IMR-90 (cell line): ENCODE measurements at regions not wholly inside any gene's neighbourhood (a gene's known extent, or its start where the extent isn't known, plus 50 kb on each side); places are given as distances from the start of the nearest gene placed in this dataset.

Source experiments
- ATAC-seq: fragments of 200-7000 bp; cut with Tn5 transposase; 2 replicates; pipeline ENCODE4 v1.9.1; 2020; ENCODE audit warnings: low read depth, mild to moderate bottlenecking, moderate library complexity
- BruUV-seq: library from RNA; stranded (reverse); fragments of 400-500 nt; replicated peaks from 2 replicates; lab custom pipeline; 2021; lab: Mats Ljungman, UMichigan
- CTCF ChIA-PET: fragments of 300-600 bp; formaldehyde crosslinking; extraction: SDS; loops from one replicate; lab custom pipeline; 2021; ENCODE audit warnings: antibody characterized with exemption; lab: Yijun Ruan, JAX
- POLR2A ChIA-PET: fragments of 300-600 bp; sonication (Branson Sonifier 250); formaldehyde crosslinking; loops from one replicate; lab custom pipeline; 2022; ENCODE audit warnings: antibody characterized with exemption; ENCODE audit not compliant: unreplicated experiment; lab: Charles Lee
- DNase-seq: peaks from one replicate; pipeline ENCODE4 v3.0.0; 2013
- H2AFZ ChIP-seq: replicated peaks from 2 replicates; pipeline ENCODE3; 2013; ENCODE audit warnings: low read length, mild to moderate bottlenecking; ENCODE audit not compliant: poor library complexity
- H2AK5ac ChIP-seq: 2 replicates; pipeline ENCODE4 v1.6.1; 2013; ENCODE audit warnings: low read depth, low read length, inconsistent platforms
- H2AK9ac ChIP-seq: replicated peaks from 2 replicates; pipeline ENCODE3; 2013; ENCODE audit warnings: mild to moderate bottlenecking, low read depth, low read length, moderate library complexity; ENCODE audit not compliant: poor library complexity
- H2BK120ac ChIP-seq: 2 replicates; pipeline ENCODE4 v1.6.1; 2013; ENCODE audit warnings: low read depth, low read length, inconsistent platforms
- H2BK15ac ChIP-seq: 3 replicates; pipeline ENCODE4 v1.6.1; 2013; ENCODE audit warnings: low read depth, low read length, inconsistent platforms
- H2BK20ac ChIP-seq: 2 replicates; pipeline ENCODE4 v1.6.1; 2013; ENCODE audit warnings: low read depth, mild to moderate bottlenecking, inconsistent platforms, low read length, moderate library complexity
- H2BK5ac ChIP-seq: 2 replicates; pipeline ENCODE4 v1.6.1; 2013; ENCODE audit warnings: mild to moderate bottlenecking, low read depth, low read length, inconsistent platforms; ENCODE audit not compliant: poor library complexity, severe bottlenecking
- H3K14ac ChIP-seq: replicated peaks from 2 replicates; pipeline ENCODE4 v1.6.1; 2013; ENCODE audit warnings: low read depth, low read length, inconsistent platforms
- H3K18ac ChIP-seq: 2 replicates; pipeline ENCODE4 v1.6.1; 2013; ENCODE audit warnings: low read depth, low read length, control low read depth
- H3K23ac ChIP-seq: 2 replicates; pipeline ENCODE4 v1.6.1; 2013; ENCODE audit warnings: low read depth, low read length, inconsistent platforms
- H3K27ac ChIP-seq: 2 replicates; pipeline ENCODE4 v1.5.1; 2013; ENCODE audit warnings: mild to moderate bottlenecking, control low read depth, low read length; ENCODE audit not compliant: insufficient read depth
- H3K27me3 ChIP-seq: 2 replicates; pipeline ENCODE4 v1.6.1; 2013; ENCODE audit warnings: low read length; ENCODE audit not compliant: control insufficient read depth, insufficient read depth
- H3K36me3 ChIP-seq: 2 replicates; pipeline ENCODE4 v1.6.1; 2013; ENCODE audit warnings: low read length, mixed read lengths; ENCODE audit not compliant: control insufficient read depth, insufficient read depth
- H3K4ac ChIP-seq: 2 replicates; pipeline ENCODE4 v1.6.1; 2013; ENCODE audit warnings: low read depth, low read length, inconsistent platforms
- H3K4me1 ChIP-seq: 2 replicates; pipeline ENCODE4 v1.6.1; 2013; ENCODE audit warnings: low read length, mixed read lengths; ENCODE audit not compliant: control insufficient read depth, insufficient read depth
- H3K4me2 ChIP-seq: 2 replicates; pipeline ENCODE4 v1.6.1; 2013; ENCODE audit warnings: low read depth, mild to moderate bottlenecking, control low read depth, low read length, moderate library complexity
- H3K4me3 ChIP-seq: 2 replicates; pipeline ENCODE4 v1.5.1; 2013; ENCODE audit warnings: low read depth, mild to moderate bottlenecking, control low read depth, low read length, moderate library complexity; ENCODE audit not compliant: insufficient read depth
- H3K56ac ChIP-seq: 2 replicates; pipeline ENCODE4 v1.6.1; 2013; ENCODE audit warnings: low read length, inconsistent platforms; ENCODE audit not compliant: insufficient read depth; ENCODE audit errors: extremely low read depth
- H3K79me1 ChIP-seq, 2 experiments: 2 replicates each; pipeline ENCODE4 v1.6.1; 2013; ENCODE audit warnings: low read length in 2 of 2, inconsistent platforms in 1 of 2, low read depth in 1 of 2
- H3K9ac ChIP-seq: 2 replicates; pipeline ENCODE4 v1.6.1; 2013; ENCODE audit warnings: low read depth, low read length, control low read depth
- H3K9me1 ChIP-seq: 2 replicates; pipeline ENCODE4 v1.6.1; 2013; ENCODE audit warnings: low read length, inconsistent platforms; ENCODE audit not compliant: insufficient read depth
- H3K9me3 ChIP-seq: 2 replicates; pipeline ENCODE4 v1.6.1; 2013; ENCODE audit warnings: low read length; ENCODE audit not compliant: control insufficient read depth, insufficient read depth
- H4K20me1 ChIP-seq: 2 replicates; pipeline ENCODE4 v1.6.1; 2013; ENCODE audit warnings: low read length, inconsistent platforms; ENCODE audit not compliant: insufficient read depth
- H4K5ac ChIP-seq: 2 replicates; pipeline ENCODE4 v1.6.1; 2013; ENCODE audit warnings: mild to moderate bottlenecking, low read depth, low read length, control low read depth
- H4K8ac ChIP-seq, 2 experiments: 2 replicates each; pipeline ENCODE4 v1.6.1; 2013; ENCODE audit warnings: low read depth in 2 of 2, low read length in 2 of 2, control low read depth in 1 of 2, inconsistent platforms in 1 of 2
- H4K91ac ChIP-seq: 2 replicates; pipeline ENCODE4 v1.6.1; 2013; ENCODE audit warnings: low read depth, low read length, inconsistent platforms; ENCODE audit not compliant: insufficient read depth
- BHLHE40 ChIP-seq: fragments of 150-350 bp; IDR thresholded peaks from 2 replicates; pipeline ENCODE4 v1.6.1; 2016; ENCODE audit warnings: mild to moderate bottlenecking, low read depth, low read length
- CEBPB ChIP-seq: IDR thresholded peaks from 2 replicates; pipeline ENCODE4 v1.6.1; 2012; ENCODE audit warnings: low read depth, low read length, improper control_type of control experiment
- CHD1 ChIP-seq: IDR thresholded peaks from 2 replicates; pipeline ENCODE4 v1.6.1; 2012; ENCODE audit warnings: low read depth, low read length, improper control_type of control experiment
- FOS ChIP-seq: fragments of 150-350 bp; IDR thresholded peaks from 2 replicates; pipeline ENCODE4 v1.6.1; 2016; ENCODE audit warnings: low read depth, low read length
- MAFK ChIP-seq: IDR thresholded peaks from 2 replicates; pipeline ENCODE4 v1.6.1; 2012; ENCODE audit warnings: low read depth, low read length, improper control_type of control experiment
- MAZ ChIP-seq: IDR thresholded peaks from 2 replicates; pipeline ENCODE4 v1.6.1; 2012; ENCODE audit warnings: low read depth, mild to moderate bottlenecking, low read length, improper control_type of control experiment, moderate library complexity, borderline replicate concordance
- MXI1 ChIP-seq: IDR thresholded peaks from 2 replicates; pipeline ENCODE4 v1.6.1; 2012; ENCODE audit warnings: low read depth, mild to moderate bottlenecking, low read length, moderate library complexity, borderline replicate concordance
- NFE2L2 ChIP-seq: fragments of 150-350 bp; IDR thresholded peaks from 2 replicates; pipeline ENCODE4 v1.6.1; 2016; ENCODE audit warnings: low read depth, mild to moderate bottlenecking, low read length
- POLR2A ChIP-seq: IDR thresholded peaks from 2 replicates; pipeline ENCODE4 v1.6.1; 2012; ENCODE audit warnings: mild to moderate bottlenecking, low read depth, low read length
- RAD21 ChIP-seq: IDR thresholded peaks from 2 replicates; pipeline ENCODE4 v1.6.1; 2012; ENCODE audit warnings: low read length, improper control_type of control experiment
- RCOR1 ChIP-seq: IDR thresholded peaks from 2 replicates; pipeline ENCODE4 v1.6.1; 2012; ENCODE audit warnings: mild to moderate bottlenecking, low read length, improper control_type of control experiment; ENCODE audit not compliant: insufficient replicate concordance
- RFX5 ChIP-seq: IDR thresholded peaks from 2 replicates; pipeline ENCODE4 v1.8.0; 2012; ENCODE audit warnings: low read depth, mild to moderate bottlenecking, low read length, moderate library complexity
- SMC3 ChIP-seq: fragments of 150-350 bp; IDR thresholded peaks from 2 replicates; pipeline ENCODE4 v1.6.1; 2016; ENCODE audit warnings: low read depth, mild to moderate bottlenecking, antibody characterized with exemption, low read length, moderate library complexity
- WGBS, 2 experiments: methylation state at CpG; one replicate each; pipeline versions ENCODE4 v1.1.5 to v1.1.7; 2013; ENCODE audit warnings: missing lambda C conversion rate in 2 of 2; ENCODE audit not compliant: insufficient read length in 1 of 2; ENCODE audit errors: extremely low coverage in 2 of 2; 5-methylcytosine and 5-hydroxymethylcytosine counted together
- dilution Hi-C: fragments of 300-500 bp; cut with HindIII; formaldehyde crosslinking; loops from one replicate; pipeline ENCODE4 v1.14.3; 2018; ENCODE audit warnings: low sequenced_read_pairs; ENCODE audit not compliant: unreplicated experiment
- in situ Hi-C: fragments of 300-500 bp; cut with MboI; formaldehyde crosslinking; loops from 3 replicates; pipeline ENCODE4 v1.14.3; 2019; ENCODE audit warnings: low sequenced_read_pairs, inconsistent platforms, mixed read lengths
- intact Hi-C: fragments of 100-400 bp; cut with micrococcal nuclease; formaldehyde crosslinking; loops from 2 replicates; pipeline ENCODE4 v1.10.0; 2022
- TF ChIP-seq, protein P1 (sequence below): fragments of 150-350 bp; IDR thresholded peaks from 2 replicates; pipeline ENCODE4 v1.6.1; 2017; ENCODE audit warnings: mild to moderate bottlenecking, antibody characterized with exemption, low read length, low read depth
- TF ChIP-seq, protein P2 (sequence below): fragments of 150-350 bp; IDR thresholded peaks from 2 replicates; pipeline ENCODE4 v1.6.1; 2016; ENCODE audit warnings: low read depth, mild to moderate bottlenecking, low read length, moderate library complexity, borderline replicate concordance
- TF ChIP-seq, protein P3 (sequence below): conservative IDR thresholded peaks from 2 replicates; pipeline ENCODE4 v1.5.1; 2012; ENCODE audit warnings: mild to moderate bottlenecking, low read depth, low read length, improper control_type of control experiment

DNA sequence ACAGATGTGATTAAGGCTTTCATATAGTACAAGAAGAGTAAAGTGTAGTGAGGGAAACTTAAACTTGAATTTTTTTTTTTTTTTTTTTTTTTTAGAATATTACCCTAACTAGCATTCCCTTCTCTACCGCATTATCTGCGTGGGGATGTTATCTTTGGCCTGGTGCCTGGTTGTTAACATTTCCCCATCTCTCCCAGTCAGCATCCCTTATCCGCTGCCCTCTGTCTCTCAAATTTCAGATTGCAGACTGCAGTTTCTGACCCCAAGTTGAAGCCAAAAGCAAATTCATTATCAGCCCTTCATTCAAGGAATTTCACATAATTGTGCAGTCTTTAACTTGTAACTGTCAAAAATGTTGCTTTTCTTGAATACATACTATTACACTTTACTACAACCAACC is 353.0 kb downstream of the PLOD2 start:
- H3K27ac ChIP-seq, result no peak overlapping the region
- dilution Hi-C loops, result no loop called here

More for the DNA sequence above, 353.0 kb downstream of the PLOD2 start:
- Histone ChIP-seq H2AK9ac (no peak overlapping the region), H3K4me3 (no peak overlapping the region), H2AK5ac (no peak overlapping the region), H3K18ac (no peak overlapping the region), H2BK20ac (no peak overlapping the region), H3K9me1 (no peaks in the 10 kb centered on the region), H4K8ac (no peak overlapping the region), H3K79me1 (no peaks in the 10 kb centered on the region), H3K4me2 (no peak overlapping the region), H4K5ac (no peak overlapping the region), H2BK5ac (no peak overlapping the region), H3K27me3 (no peaks in the 10 kb centered on the region), H3K9me3 (no peaks in the 10 kb centered on the region), H3K36me3 (no peaks in the 10 kb centered on the region), H3K56ac (no peak overlapping the region), H2AFZ (no peak overlapping the region), H3K23ac (no peak overlapping the region), H4K91ac (no peak overlapping the region), H3K14ac (no peak overlapping the region), H3K4me1 (no peaks in the 10 kb centered on the region), H2BK15ac (no peak overlapping the region), H4K20me1 (no peaks in the 10 kb centered on the region), H3K4ac (no peak overlapping the region), H2BK120ac (no peak overlapping the region), H3K9ac (no peak overlapping the region)
- intact Hi-C loops (no loop called here), in situ Hi-C loops (no loop called here)
- DNase-seq (peak; percentile 6), ATAC-seq (no peak)
- no peak for TF ChIP-seq MAFK
- no peak for TF ChIP-seq FOS
- TF ChIP-seq MXI1, result no peak
- TF ChIP-seq RFX5, result no peak
- TF ChIP-seq CHD1, result no peak
- TF ChIP-seq, protein P1, sequence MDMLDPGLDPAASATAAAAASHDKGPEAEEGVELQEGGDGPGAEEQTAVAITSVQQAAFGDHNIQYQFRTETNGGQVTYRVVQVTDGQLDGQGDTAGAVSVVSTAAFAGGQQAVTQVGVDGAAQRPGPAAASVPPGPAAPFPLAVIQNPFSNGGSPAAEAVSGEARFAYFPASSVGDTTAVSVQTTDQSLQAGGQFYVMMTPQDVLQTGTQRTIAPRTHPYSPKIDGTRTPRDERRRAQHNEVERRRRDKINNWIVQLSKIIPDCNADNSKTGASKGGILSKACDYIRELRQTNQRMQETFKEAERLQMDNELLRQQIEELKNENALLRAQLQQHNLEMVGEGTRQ, result no peak
- TF ChIP-seq, protein P2, sequence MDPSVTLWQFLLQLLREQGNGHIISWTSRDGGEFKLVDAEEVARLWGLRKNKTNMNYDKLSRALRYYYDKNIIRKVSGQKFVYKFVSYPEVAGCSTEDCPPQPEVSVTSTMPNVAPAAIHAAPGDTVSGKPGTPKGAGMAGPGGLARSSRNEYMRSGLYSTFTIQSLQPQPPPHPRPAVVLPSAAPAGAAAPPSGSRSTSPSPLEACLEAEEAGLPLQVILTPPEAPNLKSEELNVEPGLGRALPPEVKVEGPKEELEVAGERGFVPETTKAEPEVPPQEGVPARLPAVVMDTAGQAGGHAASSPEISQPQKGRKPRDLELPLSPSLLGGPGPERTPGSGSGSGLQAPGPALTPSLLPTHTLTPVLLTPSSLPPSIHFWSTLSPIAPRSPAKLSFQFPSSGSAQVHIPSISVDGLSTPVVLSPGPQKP, result no peak
- TF ChIP-seq SMC3, result no peak
- no peak for TF ChIP-seq NFE2L2
- TF ChIP-seq POLR2A, result no peak
- TF ChIP-seq, protein P3, sequence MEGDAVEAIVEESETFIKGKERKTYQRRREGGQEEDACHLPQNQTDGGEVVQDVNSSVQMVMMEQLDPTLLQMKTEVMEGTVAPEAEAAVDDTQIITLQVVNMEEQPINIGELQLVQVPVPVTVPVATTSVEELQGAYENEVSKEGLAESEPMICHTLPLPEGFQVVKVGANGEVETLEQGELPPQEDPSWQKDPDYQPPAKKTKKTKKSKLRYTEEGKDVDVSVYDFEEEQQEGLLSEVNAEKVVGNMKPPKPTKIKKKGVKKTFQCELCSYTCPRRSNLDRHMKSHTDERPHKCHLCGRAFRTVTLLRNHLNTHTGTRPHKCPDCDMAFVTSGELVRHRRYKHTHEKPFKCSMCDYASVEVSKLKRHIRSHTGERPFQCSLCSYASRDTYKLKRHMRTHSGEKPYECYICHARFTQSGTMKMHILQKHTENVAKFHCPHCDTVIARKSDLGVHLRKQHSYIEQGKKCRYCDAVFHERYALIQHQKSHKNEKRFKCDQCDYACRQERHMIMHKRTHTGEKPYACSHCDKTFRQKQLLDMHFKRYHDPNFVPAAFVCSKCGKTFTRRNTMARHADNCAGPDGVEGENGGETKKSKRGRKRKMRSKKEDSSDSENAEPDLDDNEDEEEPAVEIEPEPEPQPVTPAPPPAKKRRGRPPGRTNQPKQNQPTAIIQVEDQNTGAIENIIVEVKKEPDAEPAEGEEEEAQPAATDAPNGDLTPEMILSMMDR, result no peak
- TF ChIP-seq MAZ, result no peak
- TF ChIP-seq BHLHE40, result no peak
- TF ChIP-seq CEBPB, result no peak
- TF ChIP-seq RCOR1, result no peak
- TF ChIP-seq RAD21, result no peak
- ChIA-PET POLR2A (no interaction called here), CTCF (no interaction called here)
- WGBS, 2 experiments, result 0% methylated on average over 1 of the region's 3 CpGs; no CpG with 5 or more reads in 1 of the 2 experiments
- no TSS peak for BruUV-seq
